ENCODE measurements at regions not wholly inside any gene's neighbourhood (a gene's known extent, or its start where the extent isn't known, plus 50 kb on each side); places are given as distances from the start of the nearest gene placed in this dataset.

GRCh38 chr6:11363881-11364576, 131.6 kb upstream of the NEDD9 start:
- DNase-seq (ENCODE audit: extremely low spot score), result no peak
- POLR2A ChIA-PET, result no interaction called here
- CTCF ChIA-PET, result interaction anchor here (0.9 to 5.7 kb wide), 8 partner anchors 10 to 212 kb away, joined by 3 to 43 read pairs (median 4); no protein-coding TSS in a partner anchor
- TF ChIP-seq CTCF (IDR thresholded peaks at IDR 0.05; ENCODE audit: control extremely low read depth, extremely low read depth, low read depth, missing control alignments), result no peak

- ChIA-PET CTCF (interaction anchor here (0.9 to 1.5 kb wide), 4 partner anchors 9 to 134 kb away, joined by 4 to 7 read pairs (median 4); no protein-coding TSS in a partner anchor), POLR2A (no interaction called here)
- TF ChIP-seq CTCF (IDR thresholded peaks at IDR 0.05; ENCODE audit: control extremely low read depth, extremely low read depth, low read depth, missing control alignments), result no peak
- DNase-seq (ENCODE audit: extremely low spot score), result no peak
Measured at GRCh38 chr6:11362564-11362963, 130.1 kb upstream of the NEDD9 start.

- DNase-seq (ENCODE audit: extremely low spot score), result no peak
- ChIA-PET POLR2A (interaction anchor here (0.6 kb wide), 1 partner anchor 14 kb away, joined by 3 read pairs; no protein-coding TSS in a partner anchor), CTCF (interaction anchor here (1.0 to 1.6 kb wide), 2 partner anchors 31 to 137 kb away, joined by 3 to 5 read pairs; no protein-coding TSS in a partner anchor)
- no peak for TF ChIP-seq CTCF (IDR thresholded peaks at IDR 0.05; ENCODE audit: control extremely low read depth, extremely low read depth, low read depth, missing control alignments)
Measured at GRCh38 chr6:11358904-11359830, 126.7 kb upstream of the NEDD9 start.

GRCh38 chr6:11357285-11357684, 124.8 kb upstream of the NEDD9 start:
- DNase-seq (ENCODE audit: extremely low spot score), result no peak
- TF ChIP-seq CTCF (IDR thresholded peaks at IDR 0.05; ENCODE audit: control extremely low read depth, extremely low read depth, low read depth, missing control alignments), result no peak
- POLR2A ChIA-PET, result no interaction called here
- CTCF ChIA-PET, result interaction anchor here (1.4 to 3.7 kb wide), 3 partner anchors 10 to 139 kb away, joined by 5 to 16 read pairs (median 7); no protein-coding TSS in a partner anchor

- no peak for TF ChIP-seq CTCF (IDR thresholded peaks at IDR 0.05; ENCODE audit: control extremely low read depth, extremely low read depth, low read depth, missing control alignments)
- CTCF ChIA-PET, result interaction anchor here (1.4 to 3.7 kb wide), 2 partner anchors 10 to 139 kb away, joined by 5 to 16 read pairs; no protein-coding TSS in a partner anchor
- POLR2A ChIA-PET, result no interaction called here
- no peak for DNase-seq (ENCODE audit: extremely low spot score)
Measured at GRCh38 chr6:11356404-11357155, 124.1 kb upstream of the NEDD9 start.

Data from GM10248 (cell line).